Fibroblast of pulmonary artery (primary cell): ENCODE measurements at regions not wholly inside any gene's neighbourhood (a gene's known extent, or its start where the extent isn't known, plus 50 kb on each side); places are given as distances from the start of the nearest gene placed in this dataset.

Source experiments
- DNase-seq: peaks from one replicate; pipeline ENCODE4 v3.0.0-alpha.2; 2010; ENCODE audit warnings: low read depth
- H3K4me3 ChIP-seq: replicated peaks from 2 replicates; pipeline ENCODE4 v1.5.1; 2011; ENCODE audit warnings: low read depth, mild to moderate bottlenecking, control low read depth, low read length, moderate library complexity
- TF ChIP-seq, protein P1 (sequence below): IDR thresholded peaks from 2 replicates; pipeline ENCODE4 v1.5.1; 2011; ENCODE audit warnings: mild to moderate bottlenecking, control low read depth, low read length, inconsistent platforms; ENCODE audit errors: missing control alignments

DNA sequence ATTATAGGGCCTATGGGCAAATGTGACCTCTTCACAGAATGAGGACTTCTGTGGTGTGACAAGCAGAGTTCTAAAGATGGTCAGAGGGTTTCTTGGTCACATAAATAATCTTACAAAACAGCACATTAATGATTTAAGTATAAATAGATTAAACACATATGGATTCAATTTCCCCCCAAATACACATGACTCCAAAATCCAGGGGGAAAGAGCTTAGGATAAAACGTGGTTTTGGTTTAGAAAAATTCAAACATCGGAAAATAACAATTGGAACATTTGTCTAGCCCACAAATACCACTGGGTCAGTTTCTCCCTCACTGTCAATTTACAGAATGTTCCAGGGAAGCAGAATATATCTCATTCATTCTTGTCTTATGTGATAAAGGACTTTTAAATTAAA is 283.1 kb downstream of the COG6 start:
- no peak overlapping the region for H3K4me3 ChIP-seq
- DNase-seq, result no peak
- TF ChIP-seq, protein P1, sequence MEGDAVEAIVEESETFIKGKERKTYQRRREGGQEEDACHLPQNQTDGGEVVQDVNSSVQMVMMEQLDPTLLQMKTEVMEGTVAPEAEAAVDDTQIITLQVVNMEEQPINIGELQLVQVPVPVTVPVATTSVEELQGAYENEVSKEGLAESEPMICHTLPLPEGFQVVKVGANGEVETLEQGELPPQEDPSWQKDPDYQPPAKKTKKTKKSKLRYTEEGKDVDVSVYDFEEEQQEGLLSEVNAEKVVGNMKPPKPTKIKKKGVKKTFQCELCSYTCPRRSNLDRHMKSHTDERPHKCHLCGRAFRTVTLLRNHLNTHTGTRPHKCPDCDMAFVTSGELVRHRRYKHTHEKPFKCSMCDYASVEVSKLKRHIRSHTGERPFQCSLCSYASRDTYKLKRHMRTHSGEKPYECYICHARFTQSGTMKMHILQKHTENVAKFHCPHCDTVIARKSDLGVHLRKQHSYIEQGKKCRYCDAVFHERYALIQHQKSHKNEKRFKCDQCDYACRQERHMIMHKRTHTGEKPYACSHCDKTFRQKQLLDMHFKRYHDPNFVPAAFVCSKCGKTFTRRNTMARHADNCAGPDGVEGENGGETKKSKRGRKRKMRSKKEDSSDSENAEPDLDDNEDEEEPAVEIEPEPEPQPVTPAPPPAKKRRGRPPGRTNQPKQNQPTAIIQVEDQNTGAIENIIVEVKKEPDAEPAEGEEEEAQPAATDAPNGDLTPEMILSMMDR, result no peak

DNA sequence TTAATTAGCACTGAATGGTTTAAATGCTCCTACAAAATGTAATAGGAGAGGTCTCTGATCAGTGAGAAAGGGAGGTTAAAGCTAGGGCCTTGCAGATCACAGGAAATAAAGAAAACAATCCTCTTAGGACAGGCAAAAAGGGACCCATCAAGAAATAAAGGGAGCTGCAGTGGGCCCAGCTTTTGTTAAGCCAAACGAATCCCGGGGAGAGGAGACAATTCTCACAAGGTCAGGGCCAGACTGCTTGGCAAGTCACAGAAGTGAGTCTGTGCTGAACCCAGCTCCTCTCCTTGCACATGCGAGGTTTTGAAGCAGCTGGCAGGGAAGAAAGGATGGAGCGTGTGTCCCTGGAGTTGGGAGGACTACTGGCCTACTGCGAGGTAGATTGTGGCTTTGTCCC is 285.8 kb downstream of the COG6 start:
- TF ChIP-seq, protein P1, result no peak
- DNase-seq, result no peak
- H3K4me3 ChIP-seq, result no peak overlapping the region

DNA sequence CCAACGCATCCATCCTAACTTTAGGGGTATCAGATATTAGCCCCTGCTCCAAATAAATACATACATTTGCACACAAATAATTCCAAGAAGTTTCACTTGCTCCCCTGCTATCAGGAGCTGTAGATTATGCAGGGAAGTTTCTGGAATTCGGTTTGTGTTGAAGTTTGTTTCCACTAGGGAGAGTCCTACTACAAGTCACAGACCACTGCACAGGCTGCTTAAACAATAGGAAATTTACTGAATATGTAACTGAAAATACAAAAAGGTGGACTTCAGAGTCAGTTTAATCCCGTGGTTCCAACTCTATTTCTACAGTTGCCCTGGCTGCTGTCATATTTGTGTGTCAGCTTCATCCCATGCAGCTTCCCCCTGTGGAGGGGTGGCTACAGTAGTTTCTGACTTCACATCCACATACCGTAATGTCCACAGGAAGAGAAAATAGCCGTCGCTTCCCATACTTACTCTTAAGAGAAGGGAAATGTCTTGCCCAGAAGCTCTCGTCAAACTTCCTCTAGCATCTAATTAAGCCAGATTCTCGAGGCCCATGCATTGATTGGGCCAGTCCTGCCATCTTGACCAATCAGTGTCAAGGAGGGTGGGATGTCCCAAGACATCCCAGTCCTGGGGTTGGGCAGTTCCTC is 286.6 kb downstream of the COG6 start:
- no peak overlapping the region for H3K4me3 ChIP-seq
- TF ChIP-seq, protein P1, result no peak
- no peak for DNase-seq

DNA sequence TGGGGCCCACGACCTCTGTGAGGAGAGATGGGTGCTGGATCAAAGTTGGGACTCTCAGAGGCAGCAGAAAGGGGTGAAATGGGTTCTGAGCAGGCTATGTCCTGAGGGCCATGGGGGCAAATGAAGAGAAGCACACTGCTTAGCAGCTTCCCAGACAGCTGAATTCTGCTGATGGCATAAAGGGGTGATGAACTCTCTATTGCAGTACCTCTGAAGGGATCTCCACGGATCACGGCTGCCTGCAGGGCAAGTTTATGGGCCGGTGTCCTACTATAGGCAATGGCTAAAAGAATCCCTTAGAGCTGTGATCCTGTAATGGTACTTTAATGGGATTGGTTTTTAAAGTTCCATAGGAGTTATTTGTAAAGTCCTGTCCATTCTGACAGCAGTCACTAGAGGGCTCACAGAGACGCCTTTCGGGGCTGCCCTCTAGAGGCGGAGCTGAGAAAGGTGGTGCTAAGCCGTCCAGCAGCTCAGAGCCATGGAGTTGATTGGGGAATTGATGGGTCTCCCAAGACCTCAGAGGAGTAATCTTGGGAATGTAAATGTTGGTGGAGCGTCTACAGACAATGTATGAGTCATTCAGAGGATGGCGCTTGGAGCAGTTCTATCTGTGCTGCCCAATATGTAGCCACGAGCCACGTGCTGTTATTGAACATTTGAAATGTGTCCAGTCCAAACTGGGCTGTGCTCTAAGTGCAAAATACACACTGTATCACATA is 287.3 kb downstream of the COG6 start:
- no peak overlapping the region for H3K4me3 ChIP-seq
- peak; percentile 84 for DNase-seq
- TF ChIP-seq, protein P1, result no peak

DNA sequence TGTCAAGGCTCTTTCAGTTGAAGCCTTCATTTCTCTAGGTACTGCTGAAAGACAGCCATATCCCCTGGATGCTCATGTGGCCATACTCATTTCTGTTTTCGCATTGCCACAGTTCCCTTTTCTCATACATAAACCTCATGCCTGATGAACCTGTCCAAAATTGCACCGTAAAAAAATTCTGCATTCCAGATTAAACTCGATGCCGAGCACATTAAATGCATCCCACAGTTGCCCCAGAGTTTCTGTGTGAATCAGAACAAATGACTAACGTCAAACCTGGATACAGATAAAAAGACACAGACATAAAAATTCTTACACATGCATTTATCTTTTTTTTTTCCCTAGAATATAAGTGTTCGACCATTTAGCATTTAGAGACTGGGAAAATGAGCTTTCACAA is 288.2 kb downstream of the COG6 start:
- TF ChIP-seq, protein P1, result no peak
- no peak for DNase-seq
- no peak overlapping the region for H3K4me3 ChIP-seq

DNA sequence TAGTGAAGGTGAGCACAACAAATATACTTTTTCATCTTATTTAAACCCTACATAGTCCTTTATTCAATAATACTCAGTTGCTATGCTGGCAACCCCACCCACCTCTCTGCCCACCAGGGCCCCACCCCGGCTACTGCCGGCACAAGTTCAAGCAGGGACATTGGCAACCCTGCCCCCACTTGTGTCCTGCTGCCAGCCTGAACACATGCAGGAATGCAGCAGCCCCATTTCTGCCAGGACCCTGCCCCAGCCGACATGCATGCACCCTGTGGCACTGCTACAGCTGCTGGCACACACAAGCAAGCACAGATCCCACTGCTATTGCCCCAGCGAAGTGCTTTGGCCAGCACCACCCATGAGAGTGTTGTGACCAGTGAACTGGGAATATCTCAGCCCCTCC is 289.8 kb downstream of the COG6 start:
- no peak for DNase-seq
- TF ChIP-seq, protein P1, result no peak

DNA sequence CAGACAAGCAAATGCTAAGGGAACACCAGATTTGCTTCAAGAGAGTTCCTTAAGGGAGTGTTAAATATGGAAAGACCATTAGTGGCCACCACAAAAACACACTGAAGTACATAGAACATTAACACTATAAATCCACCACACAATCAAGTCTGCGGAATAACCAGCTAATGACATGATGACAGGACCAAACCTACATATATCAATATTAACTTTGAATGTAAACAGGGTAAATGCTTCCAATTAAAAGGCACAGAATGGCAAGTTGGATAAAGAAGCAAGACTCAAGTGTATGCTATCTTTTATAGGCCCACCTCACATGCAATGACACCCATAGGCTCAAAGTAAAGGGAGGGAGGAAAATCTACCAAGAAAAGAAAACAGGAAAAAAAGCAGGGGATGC is 291.3 kb downstream of the COG6 start:
- TF ChIP-seq, protein P1, result no peak
- H3K4me3 ChIP-seq, result no peak overlapping the region
- no peak for DNase-seq

More for the DNA sequence above, 289.8 kb downstream of the COG6 start:
- no peak overlapping the region for H3K4me3 ChIP-seq
